HepG2 (cell line): ENCODE measurements at regions not wholly inside any gene's neighbourhood (a gene's known extent, or its start where the extent isn't known, plus 50 kb on each side); places are given as distances from the start of the nearest gene placed in this dataset.

Source experiments
- ATAC-seq: fragments of 200-7000 bp; cut with Tn5 transposase; 3 replicates; pipeline ENCODE4 v1.9.1; 2020; ENCODE audit warnings: mild to moderate bottlenecking, moderate library complexity
- BruUV-seq: library from RNA; stranded (reverse); fragments of 400-500 nt; replicated peaks from 2 replicates; lab custom pipeline; 2021; lab: Mats Ljungman, UMichigan
- CTCF ChIA-PET: fragments of 300-600 bp; formaldehyde crosslinking; extraction: SDS; loops from one replicate; lab custom pipeline; 2021; ENCODE audit warnings: low total read pairs, inconsistent platforms, low intra/inter-chr PET ratio; lab: Yijun Ruan, JAX
- POLR2A ChIA-PET: fragments of 350-600 bp; sonication (Branson Sonifier 250); formaldehyde crosslinking; loops from one replicate; lab custom pipeline; 2020; ENCODE audit warnings: antibody characterized with exemption, inconsistent platforms; lab: Yijun Ruan, JAX
- DNase-seq: peaks from one replicate; pipeline ENCODE4 v3.0.0-alpha.2; 2015; ENCODE audit warnings: low spot score
- FAIRE-seq: peaks from 3 replicates; lab custom pipeline; 2011; peaks lifted over from hg19 to GRCh38; lab: Jason Lieb, UNC
- H2AFZ ChIP-seq: one replicate; pipeline ENCODE4 v1.6.1; 2011; ENCODE audit warnings: low read length, inconsistent platforms
- H3K27ac ChIP-seq: fragments of 300-600 bp; 3 replicates; pipeline ENCODE4 v1.8.0; 2011; ENCODE audit warnings: mixed run types, mild to moderate bottlenecking, mixed read lengths, low read length, inconsistent platforms; ENCODE audit not compliant: insufficient read depth; ENCODE audit errors: extremely low read length
- H3K27me3 ChIP-seq, 2 experiments: fragments of 200-600 bp in 1 of 2; 2 replicates in 1 of 2; 3 replicates in 1 of 2; pipeline versions ENCODE4 v1.6.0 to v1.8.0; 2011; ENCODE audit warnings: low read length in 2 of 2, mild to moderate bottlenecking in 2 of 2, moderate library complexity in 2 of 2, inconsistent platforms in 1 of 2; ENCODE audit not compliant: insufficient read depth in 2 of 2, control insufficient read depth in 1 of 2
- H3K36me3 ChIP-seq, 2 experiments: fragments of 200-600 bp in 1 of 2; replicated peaks in 1 of 2; 2 replicates in 1 of 2; 3 replicates in 1 of 2; pipeline versions ENCODE4 v1.5.1 to v1.8.0; 2011; ENCODE audit warnings: low read length in 2 of 2, inconsistent platforms in 1 of 2; ENCODE audit not compliant: insufficient read depth in 2 of 2, control insufficient read depth in 1 of 2
- H3K4me1 ChIP-seq: 2 replicates; pipeline ENCODE4 v1.5.1; 2012; ENCODE audit warnings: low read length, inconsistent platforms; ENCODE audit not compliant: insufficient read depth
- H3K4me2 ChIP-seq: 2 replicates; pipeline ENCODE4 v1.6.0; 2011; ENCODE audit warnings: low read depth, low read length, inconsistent platforms
- H3K4me3 ChIP-seq, 3 experiments: fragments of 200-600 bp in 1 of 3; sonication (generic), shearing (Covaris generic) in 1 of 3; replicated peaks in 1 of 3; 2 replicates each; pipeline ENCODE4 v1.5.1; 2011 to 2016; ENCODE audit warnings: low read length in 3 of 3, inconsistent platforms in 2 of 3, low read depth in 2 of 3, mild to moderate bottlenecking in 2 of 3, control low read depth in 1 of 3, mixed read lengths in 1 of 3; ENCODE audit not compliant: insufficient read depth in 1 of 3
- H3K79me2 ChIP-seq: one replicate; pipeline ENCODE4 v1.6.1; 2011; ENCODE audit warnings: low read length, inconsistent platforms; ENCODE audit not compliant: insufficient read depth
- H3K9ac ChIP-seq: 2 replicates; pipeline ENCODE4 v1.6.0; 2011; ENCODE audit warnings: mild to moderate bottlenecking, low read depth, low read length, inconsistent platforms; ENCODE audit not compliant: insufficient read depth
- H3K9me3 ChIP-seq: 2 replicates; pipeline ENCODE4 v1.5.1; 2012; ENCODE audit warnings: mild to moderate bottlenecking, low read length
- H4K20me1 ChIP-seq: 2 replicates; pipeline ENCODE4 v1.6.0; 2011; ENCODE audit warnings: inconsistent platforms, mild to moderate bottlenecking, low read length, moderate library complexity; ENCODE audit not compliant: insufficient read depth
- AGO1 ChIP-seq: fragments of 200-400 bp; formaldehyde crosslinking; IDR thresholded peaks from 2 replicates; pipeline ENCODE4 v1.6.1; 2017; ENCODE audit warnings: mild to moderate bottlenecking, low read depth, low read length, moderate library complexity; ENCODE audit not compliant: poor library complexity, severe bottlenecking
- HDAC2 ChIP-seq: sonication (generic); formaldehyde crosslinking; IDR thresholded peaks from 2 replicates; pipeline ENCODE4 v1.4.0; 2020; ENCODE audit warnings: missing genetic modification reagents
- SYNCRIP ChIP-seq: fragments of 200-400 bp; formaldehyde crosslinking; IDR thresholded peaks from 2 replicates; pipeline ENCODE4 v1.6.1; 2018; ENCODE audit warnings: mild to moderate bottlenecking, low read depth, low read length; ENCODE audit not compliant: insufficient read depth
- TBX2 ChIP-seq: sonication (generic); formaldehyde crosslinking; IDR thresholded peaks from 2 replicates; pipeline ENCODE4 v1.5.0; 2020; ENCODE audit warnings: missing genetic modification reagents, mild to moderate bottlenecking, borderline replicate concordance
- ZNF616 ChIP-seq: sonication (generic); formaldehyde crosslinking; IDR thresholded peaks from 2 replicates; pipeline ENCODE4 v1.5.0; 2020; ENCODE audit warnings: low read depth, mild to moderate bottlenecking, missing genetic modification reagents
- ZSCAN12 ChIP-seq: sonication (generic); formaldehyde crosslinking; IDR thresholded peaks from 2 replicates; pipeline ENCODE4 v1.9.0; 2021; ENCODE audit warnings: mild to moderate bottlenecking, missing genetic modification reagents
- ZSCAN30 ChIP-seq: sonication (generic); formaldehyde crosslinking; IDR thresholded peaks from 2 replicates; pipeline ENCODE4 v1.5.0; 2020; ENCODE audit warnings: mild to moderate bottlenecking, missing genetic modification reagents
- WGBS: methylation state at CpG from one replicate; pipeline ENCODE4 v1.1.6; 2017; ENCODE audit warnings: low lambda C conversion rate; 5-methylcytosine and 5-hydroxymethylcytosine counted together
- in situ Hi-C: cut with HindIII; loops from 2 replicates; pipeline ENCODE4 v1.10.0; 2017; ENCODE audit warnings: low pct_unique_long_range_greater_than_20kb; ENCODE audit not compliant: extremely low pct_ligation_motif_present
- intact Hi-C: fragments of 100-400 bp; cut with micrococcal nuclease; formaldehyde crosslinking; loops from one replicate; pipeline ENCODE4 v1.10.0; 2022; ENCODE audit not compliant: unreplicated experiment
- TF ChIP-seq, protein P1 (sequence below): sonication (generic); formaldehyde crosslinking; IDR thresholded peaks from 2 replicates; pipeline ENCODE4 v1.4.0; 2020; ENCODE audit warnings: missing genetic modification reagents
- TF ChIP-seq, protein P2 (sequence below): sonication (generic); formaldehyde crosslinking; IDR thresholded peaks from 2 replicates; pipeline ENCODE4 v1.4.0; 2020; ENCODE audit warnings: mild to moderate bottlenecking, missing genetic modification reagents
- TF ChIP-seq, protein P3 (sequence below): sonication (generic); formaldehyde crosslinking; IDR thresholded peaks from 2 replicates; pipeline ENCODE4 v1.4.0; 2020; ENCODE audit warnings: missing genetic modification reagents
- TF ChIP-seq, protein P4 (sequence below): sonication (generic); formaldehyde crosslinking; conservative IDR thresholded peaks from 2 replicates; pipeline ENCODE4 v1.4.0; 2020; ENCODE audit warnings: missing genetic modification reagents
- TF ChIP-seq, protein P5 (sequence below): sonication (generic); formaldehyde crosslinking; IDR thresholded peaks from 2 replicates; pipeline ENCODE4 v1.4.0; 2020; ENCODE audit warnings: missing genetic modification reagents

DNA sequence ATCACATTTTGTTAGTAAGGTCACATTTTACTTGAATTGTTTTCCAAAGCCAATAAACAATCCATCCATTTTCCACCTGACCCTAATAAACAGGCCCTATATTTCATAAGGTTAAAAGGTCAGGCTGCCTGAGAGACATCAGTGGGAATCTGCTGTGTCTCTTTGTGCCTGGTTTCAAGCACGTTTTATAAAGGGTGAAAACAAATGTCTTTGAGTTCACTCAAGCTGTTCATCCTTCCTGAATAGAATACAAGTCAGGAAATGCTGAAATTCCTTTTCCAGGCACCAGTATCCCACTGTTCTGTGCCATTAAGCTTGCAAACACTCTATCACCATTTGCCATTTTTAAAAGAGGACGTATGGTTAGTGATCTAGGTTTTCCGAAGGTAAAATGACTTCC is 67.5 kb upstream of the SPATA13 start (continued):
- TF ChIP-seq, protein P1, sequence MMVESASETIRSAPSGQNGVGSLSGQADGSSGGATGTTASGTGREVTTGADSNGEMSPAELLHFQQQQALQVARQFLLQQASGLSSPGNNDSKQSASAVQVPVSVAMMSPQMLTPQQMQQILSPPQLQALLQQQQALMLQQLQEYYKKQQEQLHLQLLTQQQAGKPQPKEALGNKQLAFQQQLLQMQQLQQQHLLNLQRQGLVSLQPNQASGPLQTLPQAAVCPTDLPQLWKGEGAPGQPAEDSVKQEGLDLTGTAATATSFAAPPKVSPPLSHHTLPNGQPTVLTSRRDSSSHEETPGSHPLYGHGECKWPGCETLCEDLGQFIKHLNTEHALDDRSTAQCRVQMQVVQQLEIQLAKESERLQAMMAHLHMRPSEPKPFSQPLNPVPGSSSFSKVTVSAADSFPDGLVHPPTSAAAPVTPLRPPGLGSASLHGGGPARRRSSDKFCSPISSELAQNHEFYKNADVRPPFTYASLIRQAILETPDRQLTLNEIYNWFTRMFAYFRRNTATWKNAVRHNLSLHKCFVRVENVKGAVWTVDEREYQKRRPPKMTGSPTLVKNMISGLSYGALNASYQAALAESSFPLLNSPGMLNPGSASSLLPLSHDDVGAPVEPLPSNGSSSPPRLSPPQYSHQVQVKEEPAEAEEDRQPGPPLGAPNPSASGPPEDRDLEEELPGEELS (CRISPR knock-in tag), result no peak
- no peak for TF ChIP-seq SYNCRIP
- TF ChIP-seq, protein P2, sequence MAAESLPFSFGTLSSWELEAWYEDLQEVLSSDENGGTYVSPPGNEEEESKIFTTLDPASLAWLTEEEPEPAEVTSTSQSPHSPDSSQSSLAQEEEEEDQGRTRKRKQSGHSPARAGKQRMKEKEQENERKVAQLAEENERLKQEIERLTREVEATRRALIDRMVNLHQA, result no peak
- TF ChIP-seq HDAC2 (CRISPR knock-in tag), result no peak
- TF ChIP-seq ZSCAN30 (CRISPR knock-in tag), result no peak
- TF ChIP-seq AGO1, result no peak
- no peak for TF ChIP-seq ZSCAN12 (CRISPR knock-in tag)
- TF ChIP-seq, all 625 proteins: peak for 0

DNA sequence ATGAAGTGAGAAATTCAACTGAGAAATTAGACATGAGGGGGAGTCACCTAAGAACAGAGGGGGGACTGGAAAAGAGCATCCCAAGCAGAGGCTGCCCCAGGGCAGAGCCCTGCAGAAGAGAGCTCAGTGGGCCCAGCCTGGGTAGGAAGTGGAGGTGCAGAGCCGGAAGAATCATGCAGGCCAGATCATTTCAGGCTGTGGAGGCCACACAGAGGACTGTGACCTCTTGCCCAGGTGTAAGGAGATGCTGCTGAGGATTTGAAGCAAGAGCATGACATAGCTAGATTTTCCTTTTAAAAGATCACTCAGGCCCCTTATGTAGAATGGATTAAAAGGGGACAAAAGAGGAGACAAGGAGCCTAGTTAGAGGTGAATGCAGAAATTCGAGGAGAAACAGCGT is 63.9 kb upstream of the SPATA13 start:
- in situ Hi-C loops (no loop called here), intact Hi-C loops (no loop called here)
- ChIA-PET POLR2A (interaction anchor here (1.0 to 1.8 kb wide), 2 partner anchors 8 to 10 kb away, joined by 3 to 8 read pairs; no protein-coding TSS in a partner anchor), CTCF (no interaction called here)
- Histone ChIP-seq H3K36me3 (no peaks in the 10 kb centered on the region), H3K79me2 (no peaks in the 10 kb centered on the region), H2AFZ (no peak overlapping the region), H4K20me1 (no peaks in the 10 kb centered on the region), H3K9me3 (no peaks in the 10 kb centered on the region), H3K4me3 (peak overlapping the region in 1 of 3 experiments; percentile 5; a peak in 1 of 6 replicates), H3K4me1 (peaks cover 18% of the 10 kb centered on the region), H3K9ac (no peak overlapping the region), H3K4me2 (peak overlapping the region; percentile 46), H3K27me3 (peaks cover 0 to 6% of the 10 kb centered on the region in 2 experiments; a peak in 4 of 5 replicates), H3K27ac (no peak overlapping the region)
- WGBS, result 58% methylated on average over 3 of the region's 3 CpGs
- no TSS peak for BruUV-seq
- ATAC-seq (peak; percentile 63), DNase-seq (no peak), FAIRE-seq (no peak)
- TF ChIP-seq AGO1, result no peak
- TF ChIP-seq, protein P3, sequence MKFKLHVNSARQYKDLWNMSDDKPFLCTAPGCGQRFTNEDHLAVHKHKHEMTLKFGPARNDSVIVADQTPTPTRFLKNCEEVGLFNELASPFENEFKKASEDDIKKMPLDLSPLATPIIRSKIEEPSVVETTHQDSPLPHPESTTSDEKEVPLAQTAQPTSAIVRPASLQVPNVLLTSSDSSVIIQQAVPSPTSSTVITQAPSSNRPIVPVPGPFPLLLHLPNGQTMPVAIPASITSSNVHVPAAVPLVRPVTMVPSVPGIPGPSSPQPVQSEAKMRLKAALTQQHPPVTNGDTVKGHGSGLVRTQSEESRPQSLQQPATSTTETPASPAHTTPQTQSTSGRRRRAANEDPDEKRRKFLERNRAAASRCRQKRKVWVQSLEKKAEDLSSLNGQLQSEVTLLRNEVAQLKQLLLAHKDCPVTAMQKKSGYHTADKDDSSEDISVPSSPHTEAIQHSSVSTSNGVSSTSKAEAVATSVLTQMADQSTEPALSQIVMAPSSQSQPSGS, result no peak
- TF ChIP-seq ZNF616 (CRISPR knock-in tag), result no peak
- TF ChIP-seq, protein P4, sequence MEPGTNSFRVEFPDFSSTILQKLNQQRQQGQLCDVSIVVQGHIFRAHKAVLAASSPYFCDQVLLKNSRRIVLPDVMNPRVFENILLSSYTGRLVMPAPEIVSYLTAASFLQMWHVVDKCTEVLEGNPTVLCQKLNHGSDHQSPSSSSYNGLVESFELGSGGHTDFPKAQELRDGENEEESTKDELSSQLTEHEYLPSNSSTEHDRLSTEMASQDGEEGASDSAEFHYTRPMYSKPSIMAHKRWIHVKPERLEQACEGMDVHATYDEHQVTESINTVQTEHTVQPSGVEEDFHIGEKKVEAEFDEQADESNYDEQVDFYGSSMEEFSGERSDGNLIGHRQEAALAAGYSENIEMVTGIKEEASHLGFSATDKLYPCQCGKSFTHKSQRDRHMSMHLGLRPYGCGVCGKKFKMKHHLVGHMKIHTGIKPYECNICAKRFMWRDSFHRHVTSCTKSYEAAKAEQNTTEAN, result no peak
- TF ChIP-seq, protein P5, sequence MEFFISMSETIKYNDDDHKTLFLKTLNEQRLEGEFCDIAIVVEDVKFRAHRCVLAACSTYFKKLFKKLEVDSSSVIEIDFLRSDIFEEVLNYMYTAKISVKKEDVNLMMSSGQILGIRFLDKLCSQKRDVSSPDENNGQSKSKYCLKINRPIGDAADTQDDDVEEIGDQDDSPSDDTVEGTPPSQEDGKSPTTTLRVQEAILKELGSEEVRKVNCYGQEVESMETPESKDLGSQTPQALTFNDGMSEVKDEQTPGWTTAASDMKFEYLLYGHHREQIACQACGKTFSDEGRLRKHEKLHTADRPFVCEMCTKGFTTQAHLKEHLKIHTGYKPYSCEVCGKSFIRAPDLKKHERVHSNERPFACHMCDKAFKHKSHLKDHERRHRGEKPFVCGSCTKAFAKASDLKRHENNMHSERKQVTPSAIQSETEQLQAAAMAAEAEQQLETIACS (CRISPR knock-in tag), result no peak
- TF ChIP-seq, protein P1 (CRISPR knock-in tag), result no peak
- TF ChIP-seq TBX2 (CRISPR knock-in tag), result no peak; the same call in 1 of the 2 replicates
